ENCODE measurements at regions not wholly inside any gene's neighbourhood (a gene's known extent, or its start where the extent isn't known, plus 50 kb on each side); places are given as distances from the start of the nearest gene placed in this dataset.

- TF ChIP-seq POLR2A (IDR thresholded peaks at IDR 0.05): no peak
- TF ChIP-seq CTCF (IDR thresholded peaks at IDR 0.05): no peak
Observed at GRCh38 chr4:60221866-60222265, 978.3 kb upstream of the ADGRL3 start.

Measured in right lobe of liver (tissue), 4 donors.